ENCODE measurements at regions not wholly inside any gene's neighbourhood (a gene's known extent, or its start where the extent isn't known, plus 50 kb on each side); places are given as distances from the start of the nearest gene placed in this dataset.

- peaks cover 95% of the 10 kb centered on the region for H3K9me3 Mint-ChIP-seq
- H3K4me1 Mint-ChIP-seq = no peaks in the 10 kb centered on the region
- Histone ChIP-seq H3K27ac (ENCODE audit: low read depth) (no peak overlapping the region), H3K9me2 (ENCODE audit: insufficient read depth) (no peaks in the 10 kb centered on the region), H3K4me2 (no peak overlapping the region), H3F3A (replicated peaks; ENCODE audit: low read depth) (no peaks in the 10 kb centered on the region), H3K27me3 (ENCODE audit: insufficient read depth) (no peaks in the 10 kb centered on the region), H3K4me3 (no peak overlapping the region), H3K36me3 (ENCODE audit: insufficient read depth) (no peaks in the 10 kb centered on the region; the same call in 1 of the 2 replicates), H3K79me2 (replicated peaks; ENCODE audit: insufficient read depth) (no peaks in the 10 kb centered on the region), H4K20me1 (replicated peaks; ENCODE audit: insufficient read depth) (no peaks in the 10 kb centered on the region), H2AFZ (no peak overlapping the region), H3K4me1 (ENCODE audit: insufficient read depth) (no peaks in the 10 kb centered on the region)
- ATAC-seq = no peak
- H3K27ac Mint-ChIP-seq = no peak overlapping the region
- peaks cover 39% of the 10 kb centered on the region for H3K36me3 Mint-ChIP-seq (ENCODE audit: low read depth)
- no peak overlapping the region for H3K4me3 Mint-ChIP-seq
- DNase-seq (ENCODE audit: low spot score) = no peak
- H3K27me3 Mint-ChIP-seq (ENCODE audit: insufficient read depth, low read depth, poor library complexity) = peaks cover 6% of the 10 kb centered on the region
- TF ChIP-seq, protein P1, sequence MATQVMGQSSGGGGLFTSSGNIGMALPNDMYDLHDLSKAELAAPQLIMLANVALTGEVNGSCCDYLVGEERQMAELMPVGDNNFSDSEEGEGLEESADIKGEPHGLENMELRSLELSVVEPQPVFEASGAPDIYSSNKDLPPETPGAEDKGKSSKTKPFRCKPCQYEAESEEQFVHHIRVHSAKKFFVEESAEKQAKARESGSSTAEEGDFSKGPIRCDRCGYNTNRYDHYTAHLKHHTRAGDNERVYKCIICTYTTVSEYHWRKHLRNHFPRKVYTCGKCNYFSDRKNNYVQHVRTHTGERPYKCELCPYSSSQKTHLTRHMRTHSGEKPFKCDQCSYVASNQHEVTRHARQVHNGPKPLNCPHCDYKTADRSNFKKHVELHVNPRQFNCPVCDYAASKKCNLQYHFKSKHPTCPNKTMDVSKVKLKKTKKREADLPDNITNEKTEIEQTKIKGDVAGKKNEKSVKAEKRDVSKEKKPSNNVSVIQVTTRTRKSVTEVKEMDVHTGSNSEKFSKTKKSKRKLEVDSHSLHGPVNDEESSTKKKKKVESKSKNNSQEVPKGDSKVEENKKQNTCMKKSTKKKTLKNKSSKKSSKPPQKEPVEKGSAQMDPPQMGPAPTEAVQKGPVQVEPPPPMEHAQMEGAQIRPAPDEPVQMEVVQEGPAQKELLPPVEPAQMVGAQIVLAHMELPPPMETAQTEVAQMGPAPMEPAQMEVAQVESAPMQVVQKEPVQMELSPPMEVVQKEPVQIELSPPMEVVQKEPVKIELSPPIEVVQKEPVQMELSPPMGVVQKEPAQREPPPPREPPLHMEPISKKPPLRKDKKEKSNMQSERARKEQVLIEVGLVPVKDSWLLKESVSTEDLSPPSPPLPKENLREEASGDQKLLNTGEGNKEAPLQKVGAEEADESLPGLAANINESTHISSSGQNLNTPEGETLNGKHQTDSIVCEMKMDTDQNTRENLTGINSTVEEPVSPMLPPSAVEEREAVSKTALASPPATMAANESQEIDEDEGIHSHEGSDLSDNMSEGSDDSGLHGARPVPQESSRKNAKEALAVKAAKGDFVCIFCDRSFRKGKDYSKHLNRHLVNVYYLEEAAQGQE (IDR thresholded peaks at IDR 0.05; ENCODE audit: unreplicated experiment) = no peak
- TF ChIP-seq ZNF114 (CRISPR knock-in tag; IDR thresholded peaks at IDR 0.05) (no peak), POLR2AphosphoS5 (IDR thresholded peaks at IDR 0.05; ENCODE audit: low read depth) (no peak), CTCF (conservative IDR thresholded peaks at IDR 0.05; ENCODE audit: low read depth in 2 of 2) (no peak), JUNB (IDR thresholded peaks at IDR 0.05; ENCODE audit: unreplicated experiment) (no peak), CREB1 (CRISPR knock-in tag; IDR thresholded peaks at IDR 0.05; ENCODE audit: low read depth) (no peak), EZH2 (IDR thresholded peaks at IDR 0.05; ENCODE audit: low read depth, unreplicated experiment) (no peak), EZH2phosphoT487 (IDR thresholded peaks at IDR 0.05; ENCODE audit: unreplicated experiment) (no peak), ETS1 (IDR thresholded peaks at IDR 0.05) (no peak), ZNF462 (CRISPR knock-in tag; IDR thresholded peaks at IDR 0.05) (no peak), STAT1 (IDR thresholded peaks at IDR 0.05; ENCODE audit: unreplicated experiment) (no peak), ZNF331 (CRISPR knock-in tag; IDR thresholded peaks at IDR 0.05; ENCODE audit: low read depth) (no peak), NANOG (IDR thresholded peaks at IDR 0.05; ENCODE audit: borderline replicate concordance) (no peak)
Measured at GRCh38 chr7:68243128-68243527, 1246.5 kb downstream of the TYW1 start.
